GM12878 (cell line): ENCODE measurements at regions not wholly inside any gene's neighbourhood (a gene's known extent, or its start where the extent isn't known, plus 50 kb on each side); places are given as distances from the start of the nearest gene placed in this dataset.

Source experiments
- ATAC-seq: fragments of 200-7000 bp; cut with Tn5 transposase; 3 replicates; pipeline ENCODE4 v1.9.1; 2020; ENCODE audit warnings: mild to moderate bottlenecking, moderate library complexity
- BruUV-seq: library from RNA; stranded (reverse); fragments of 400-500 nt; replicated peaks from 2 replicates; lab custom pipeline; 2021; lab: Mats Ljungman, UMichigan
- CTCF ChIA-PET: fragments of 300-600 bp; sonication (Branson Sonifier 250); formaldehyde crosslinking; extraction: SDS; loops from one replicate; lab custom pipeline; 2021; ENCODE audit warnings: inconsistent platforms; lab: Yijun Ruan, JAX
- POLR2A ChIA-PET: fragments of 350-600 bp; formaldehyde crosslinking; extraction: SDS; loops from one replicate; lab custom pipeline; 2021; ENCODE audit warnings: inconsistent platforms; lab: Charles Lee
- RAD21 ChIA-PET: fragments of 300-600 bp; sonication (Branson Sonifier 250); formaldehyde crosslinking; loops from one replicate; lab custom pipeline; 2023; ENCODE audit warnings: antibody characterized with exemption; ENCODE audit not compliant: unreplicated experiment; lab: Charles Lee
- SMC1A ChIA-PET: fragments of 300-600 bp; sonication (Branson Sonifier 250); formaldehyde crosslinking; loops from one replicate; lab custom pipeline; 2023; ENCODE audit not compliant: unreplicated experiment, uncharacterized antibody; lab: Charles Lee
- DNase-seq: peaks from one replicate; pipeline ENCODE4 v3.0.0-alpha.2; 2011; ENCODE audit warnings: low read depth, low spot score
- FAIRE-seq: peaks from 3 replicates; lab custom pipeline; 2011; peaks lifted over from hg19 to GRCh38; lab: Jason Lieb, UNC
- H2AFZ ChIP-seq: 2 replicates; pipeline ENCODE4 v1.6.0; 2011; ENCODE audit warnings: low read depth, low read length, control low read depth; ENCODE audit not compliant: control insufficient read depth
- H3K27ac ChIP-seq: 2 replicates; pipeline ENCODE4 v1.5.1; 2011; ENCODE audit warnings: control low read depth; ENCODE audit not compliant: control insufficient read depth, insufficient read depth
- H3K27me3 ChIP-seq, 2 experiments: replicated peaks in 1 of 2; 2 replicates each; pipeline versions ENCODE4 v1.6.0 to v1.6.1; 2011; ENCODE audit warnings: low read length in 1 of 2; ENCODE audit not compliant: control insufficient read depth in 2 of 2, insufficient read depth in 2 of 2
- H3K36me3 ChIP-seq, 2 experiments: 2 replicates each; pipeline ENCODE4 v1.5.1; 2011; ENCODE audit warnings: low read length in 1 of 2; ENCODE audit not compliant: control insufficient read depth in 2 of 2, insufficient read depth in 2 of 2
- H3K4me1 ChIP-seq: 2 replicates; pipeline ENCODE4 v1.6.1; 2011; ENCODE audit warnings: mild to moderate bottlenecking, low read length, moderate library complexity, mixed read lengths; ENCODE audit not compliant: control insufficient read depth, insufficient read depth
- H3K4me2 ChIP-seq: 2 replicates; pipeline ENCODE4 v1.6.0; 2011; ENCODE audit warnings: control low read depth; ENCODE audit not compliant: control insufficient read depth, insufficient read depth
- H3K4me3 ChIP-seq: fragments of 200-600 bp; sonication (generic); 2 replicates; pipeline ENCODE4 v1.5.1; 2016
- H3K79me2 ChIP-seq: 2 replicates; pipeline ENCODE4 v1.6.0; 2011; ENCODE audit warnings: low read length; ENCODE audit not compliant: control insufficient read depth, insufficient read depth
- H3K9ac ChIP-seq: 2 replicates; pipeline ENCODE4 v1.8.0; 2011; ENCODE audit warnings: low read length, control low read depth, mixed read lengths; ENCODE audit not compliant: control insufficient read depth, insufficient read depth
- H3K9me3 ChIP-seq: replicated peaks from 3 replicates; pipeline ENCODE4 v1.5.1; 2011; ENCODE audit warnings: mild to moderate bottlenecking, low read length; ENCODE audit not compliant: control insufficient read depth, insufficient read depth
- H4K20me1 ChIP-seq: 2 replicates; pipeline ENCODE4 v1.6.0; 2011; ENCODE audit not compliant: control insufficient read depth, insufficient read depth
- CBX3 ChIP-seq: fragments of 200-600 bp; sonication (generic); IDR thresholded peaks from 2 replicates; pipeline ENCODE4 v1.6.1; 2016; ENCODE audit warnings: low read depth, borderline replicate concordance
- CEBPZ ChIP-seq: fragments of 150-350 bp; IDR thresholded peaks from 2 replicates; pipeline ENCODE4 v1.6.1; 2016; ENCODE audit warnings: low read depth, low read length
- CREM ChIP-seq: IDR thresholded peaks from 2 replicates; pipeline ENCODE4 v1.6.1; 2014; ENCODE audit warnings: antibody characterized with exemption, low read depth
- EED ChIP-seq: sonication (generic); IDR thresholded peaks from 2 replicates; pipeline ENCODE4 v1.6.1; 2016; ENCODE audit warnings: antibody characterized with exemption, low read depth
- IKZF2 ChIP-seq, 2 experiments: fragments of 450-650 bp; IDR thresholded peaks; 2 replicates each; pipeline ENCODE4 v1.6.1; 2017; ENCODE audit warnings: mild to moderate bottlenecking in 2 of 2, moderate library complexity in 2 of 2
- JUND ChIP-seq: IDR thresholded peaks from 2 replicates; pipeline ENCODE4 v1.6.1; 2012; ENCODE audit warnings: low read depth, mild to moderate bottlenecking, low read length, improper control_type of control experiment, moderate library complexity
- RFX5 ChIP-seq: IDR thresholded peaks from 2 replicates; pipeline ENCODE4 v1.6.1; 2011; ENCODE audit warnings: low read depth, low read length, improper control_type of control experiment
- ZNF24 ChIP-seq: fragments of 450-650 bp; IDR thresholded peaks from 2 replicates; pipeline ENCODE4 v1.6.1; 2017; ENCODE audit warnings: antibody characterized with exemption, mild to moderate bottlenecking
- WGBS: methylation state at CpG from one replicate; pipeline ENCODE4 v1.1.6; 2016; ENCODE audit warnings: low lambda C conversion rate; ENCODE audit not compliant: insufficient replicate concordance, insufficient coverage; ENCODE audit errors: missing lambda C conversion rate; 5-methylcytosine and 5-hydroxymethylcytosine counted together
- in situ Hi-C: fragments of 300-500 bp; cut with MboI; formaldehyde crosslinking; loops from 9 replicates; pipeline ENCODE4 v1.14.3; 2018; ENCODE audit warnings: mixed read lengths
- intact Hi-C: fragments of 100-400 bp; cut with micrococcal nuclease; formaldehyde crosslinking; loops from one replicate; pipeline ENCODE4 v1.14.2; 2022; ENCODE audit not compliant: unreplicated experiment

GRCh38 chr3:79902151-79902550 is 134.4 kb upstream of the ROBO1 start:
- WGBS: 46% methylated on average over 3 of the region's 3 CpGs
- no peaks in the 10 kb centered on the region for H3K79me2 ChIP-seq
- no TSS peak for BruUV-seq
- no peak overlapping the region for H3K27ac ChIP-seq
- intact Hi-C loops: no loop called here
- H3K36me3 ChIP-seq: no peaks in the 10 kb centered on the region
- CTCF ChIA-PET: no interaction called here
- TF ChIP-seq EED (no peak), JUND (no peak), CBX3 (no peak), ZNF24 (no peak), RFX5 (no peak), CEBPZ (no peak), CREM (no peak), IKZF2 (IDR thresholded peaks at IDR 0.05) (no peak)
- TF ChIP-seq, all 136 proteins: peak for 0
- H3K9ac ChIP-seq: no peak overlapping the region
- H3K27me3 ChIP-seq: no peaks in the 10 kb centered on the region
- ChIA-PET POLR2A (no interaction called here), SMC1A (no interaction called here), RAD21 (no interaction called here)
- no peaks in the 10 kb centered on the region for H3K9me3 ChIP-seq
- in situ Hi-C loops: no loop called here
- H3K4me1 ChIP-seq: no peaks in the 10 kb centered on the region
- DNase-seq: no peak
- FAIRE-seq: no peak
- no peak overlapping the region for H3K4me2 ChIP-seq
- H3K4me3 ChIP-seq: no peak overlapping the region
- no peak for ATAC-seq
- no peaks in the 10 kb centered on the region for H4K20me1 ChIP-seq
- no peak overlapping the region for H2AFZ ChIP-seq
